Adrenal gland (tissue), 5 donors: ENCODE measurements at regions not wholly inside any gene's neighbourhood (a gene's known extent, or its start where the extent isn't known, plus 50 kb on each side); places are given as distances from the start of the nearest gene placed in this dataset.

Source experiments
- POLR2A ChIP-seq, 2 donors: fragments of 450-650 bp; IDR thresholded peaks; one replicate each; pipeline ENCODE4 v1.6.1; 2017; ENCODE audit warnings: antibody characterized with exemption in 2 of 2, mild to moderate bottlenecking in 2 of 2, moderate library complexity in 1 of 2
- TF ChIP-seq, protein P1 (sequence below), 6 experiments: fragments of 450-650 bp in 4 of 6; fragments of 200-600 bp in 2 of 6; sonication (generic) in 1 of 6; IDR thresholded peaks; 1 replicate in 5 of 6; 2 replicates in 1 of 6; pipeline versions ENCODE4 v1.5.1 to v1.8.0; 2016 to 2021; ENCODE audit warnings: antibody characterized with exemption in 6 of 6, mild to moderate bottlenecking in 2 of 6, moderate library complexity in 1 of 6
- donor health status: DM: no; HTN: no; CAD: no.

DNA sequence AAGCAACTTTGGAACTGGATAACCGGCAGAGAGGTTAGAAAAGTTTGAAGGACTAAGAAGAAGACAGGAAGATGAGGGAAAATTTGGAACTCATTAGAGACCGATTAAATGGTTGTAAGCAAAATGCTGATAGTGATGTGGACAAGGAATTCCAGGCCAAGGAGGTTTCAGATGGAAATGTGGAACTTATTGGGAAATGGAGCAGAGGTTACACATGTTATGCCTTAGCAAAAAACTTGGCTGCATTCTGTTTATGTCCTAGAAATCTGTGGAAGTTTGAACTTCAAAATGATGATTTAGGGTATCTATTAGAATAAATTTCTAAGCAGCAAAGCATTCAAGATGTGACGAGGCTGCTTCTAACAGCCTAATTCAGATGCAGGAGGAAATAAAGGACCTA is 675.1 kb upstream of the SYT4 start:
- TF ChIP-seq, protein P1, sequence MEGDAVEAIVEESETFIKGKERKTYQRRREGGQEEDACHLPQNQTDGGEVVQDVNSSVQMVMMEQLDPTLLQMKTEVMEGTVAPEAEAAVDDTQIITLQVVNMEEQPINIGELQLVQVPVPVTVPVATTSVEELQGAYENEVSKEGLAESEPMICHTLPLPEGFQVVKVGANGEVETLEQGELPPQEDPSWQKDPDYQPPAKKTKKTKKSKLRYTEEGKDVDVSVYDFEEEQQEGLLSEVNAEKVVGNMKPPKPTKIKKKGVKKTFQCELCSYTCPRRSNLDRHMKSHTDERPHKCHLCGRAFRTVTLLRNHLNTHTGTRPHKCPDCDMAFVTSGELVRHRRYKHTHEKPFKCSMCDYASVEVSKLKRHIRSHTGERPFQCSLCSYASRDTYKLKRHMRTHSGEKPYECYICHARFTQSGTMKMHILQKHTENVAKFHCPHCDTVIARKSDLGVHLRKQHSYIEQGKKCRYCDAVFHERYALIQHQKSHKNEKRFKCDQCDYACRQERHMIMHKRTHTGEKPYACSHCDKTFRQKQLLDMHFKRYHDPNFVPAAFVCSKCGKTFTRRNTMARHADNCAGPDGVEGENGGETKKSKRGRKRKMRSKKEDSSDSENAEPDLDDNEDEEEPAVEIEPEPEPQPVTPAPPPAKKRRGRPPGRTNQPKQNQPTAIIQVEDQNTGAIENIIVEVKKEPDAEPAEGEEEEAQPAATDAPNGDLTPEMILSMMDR (IDR thresholded peaks at IDR 0.05), result no peak
- no peak for TF ChIP-seq POLR2A (IDR thresholded peaks at IDR 0.05)
